ENCODE measurements at regions not wholly inside any gene's neighbourhood (a gene's known extent, or its start where the extent isn't known, plus 50 kb on each side); places are given as distances from the start of the nearest gene placed in this dataset.

DNA sequence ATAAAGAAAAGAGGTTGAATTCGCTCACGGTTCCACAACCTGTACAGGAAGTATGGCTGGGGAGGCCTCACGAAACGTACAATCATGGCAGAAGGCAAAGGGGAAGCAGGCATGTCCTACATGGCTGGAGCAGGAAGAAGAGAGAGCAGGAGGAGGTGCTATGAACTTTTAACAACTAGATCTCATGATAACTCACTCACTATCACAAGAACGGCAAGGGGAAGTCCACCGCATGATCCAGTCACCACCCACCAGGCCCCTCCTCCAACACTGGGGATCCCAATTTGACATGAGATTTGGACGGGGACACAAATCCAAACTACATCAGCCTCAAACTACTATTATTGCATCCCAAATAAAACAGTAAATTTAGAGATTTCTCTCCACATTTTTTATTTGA is 53.6 kb upstream of the CST7 start:
- Histone ChIP-seq H2AFZ (ENCODE audit: low read depth, low read length) (no peak overlapping the region), H3K4me2 (ENCODE audit: insufficient read depth, low read length) (no peak overlapping the region), H3K27ac (ENCODE audit: insufficient read depth, low read depth, low read length) (no peak overlapping the region), H3K27me3 (ENCODE audit: control insufficient read depth in 2 of 2, insufficient read depth in 2 of 2, low read length in 2 of 2) (no peaks in the 10 kb centered on the region), H3K4me3 (replicated peaks in 1 of 3; ENCODE audit: insufficient read depth in 1 of 3, low read depth in 1 of 3, low read length in 3 of 3) (no peak overlapping the region), H3K36me3 (ENCODE audit: control insufficient read depth in 2 of 2, extremely low read depth in 1 of 2, insufficient read depth in 2 of 2, low read length in 2 of 2) (no peaks in the 10 kb centered on the region), H3K9me3 (replicated peaks; ENCODE audit: control insufficient read depth, insufficient read depth, low read length) (no peaks in the 10 kb centered on the region), H3K9ac (replicated peaks; ENCODE audit: extremely low read depth, insufficient read depth, low read length) (no peak overlapping the region), H3K79me2 (ENCODE audit: control insufficient read depth, insufficient read depth, low read length) (no peaks in the 10 kb centered on the region), H3K9me1 (replicated peaks; ENCODE audit: control insufficient read depth, extremely low read depth, insufficient read depth, low read length) (no peaks in the 10 kb centered on the region), H3K4me1 (ENCODE audit: control insufficient read depth, extremely low read depth, insufficient read depth, low read length) (no peaks in the 10 kb centered on the region), H4K20me1 (replicated peaks; ENCODE audit: control insufficient read depth, extremely low read depth, insufficient read depth, low read length) (no peaks in the 10 kb centered on the region)
- dilution Hi-C loops (cut with MboI; ENCODE audit: extremely low pct_ligation_motif_present, low sequenced_read_pairs) (no loop called here), intact Hi-C loops (cut with micrococcal nuclease) (no loop called here)
- ChIA-PET POLR2A (no interaction called here), CTCF (no interaction called here)
- FAIRE-seq (no peak), DNase-seq (ENCODE audit: low read depth, low spot score) (no peak)
- BruUV-seq (replicated peaks) = no TSS peak
- no peak for TF ChIP-seq FOS (IDR thresholded peaks at IDR 0.05; ENCODE audit: borderline replicate concordance, insufficient read depth, low read length)
- TF ChIP-seq, protein P1, sequence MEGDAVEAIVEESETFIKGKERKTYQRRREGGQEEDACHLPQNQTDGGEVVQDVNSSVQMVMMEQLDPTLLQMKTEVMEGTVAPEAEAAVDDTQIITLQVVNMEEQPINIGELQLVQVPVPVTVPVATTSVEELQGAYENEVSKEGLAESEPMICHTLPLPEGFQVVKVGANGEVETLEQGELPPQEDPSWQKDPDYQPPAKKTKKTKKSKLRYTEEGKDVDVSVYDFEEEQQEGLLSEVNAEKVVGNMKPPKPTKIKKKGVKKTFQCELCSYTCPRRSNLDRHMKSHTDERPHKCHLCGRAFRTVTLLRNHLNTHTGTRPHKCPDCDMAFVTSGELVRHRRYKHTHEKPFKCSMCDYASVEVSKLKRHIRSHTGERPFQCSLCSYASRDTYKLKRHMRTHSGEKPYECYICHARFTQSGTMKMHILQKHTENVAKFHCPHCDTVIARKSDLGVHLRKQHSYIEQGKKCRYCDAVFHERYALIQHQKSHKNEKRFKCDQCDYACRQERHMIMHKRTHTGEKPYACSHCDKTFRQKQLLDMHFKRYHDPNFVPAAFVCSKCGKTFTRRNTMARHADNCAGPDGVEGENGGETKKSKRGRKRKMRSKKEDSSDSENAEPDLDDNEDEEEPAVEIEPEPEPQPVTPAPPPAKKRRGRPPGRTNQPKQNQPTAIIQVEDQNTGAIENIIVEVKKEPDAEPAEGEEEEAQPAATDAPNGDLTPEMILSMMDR (IDR thresholded peaks at IDR 0.05; ENCODE audit: extremely low read depth in 1 of 2, insufficient read depth in 1 of 2, low read depth in 1 of 2, low read length in 2 of 2) = no peak
- TF ChIP-seq, protein P2, sequence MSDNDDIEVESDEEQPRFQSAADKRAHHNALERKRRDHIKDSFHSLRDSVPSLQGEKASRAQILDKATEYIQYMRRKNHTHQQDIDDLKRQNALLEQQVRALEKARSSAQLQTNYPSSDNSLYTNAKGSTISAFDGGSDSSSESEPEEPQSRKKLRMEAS (IDR thresholded peaks at IDR 0.05; ENCODE audit: insufficient read depth, insufficient read length) = no peak
- TF ChIP-seq GATA2 (IDR thresholded peaks at IDR 0.05; ENCODE audit: insufficient read depth, insufficient read length, low read depth, low read length) = no peak
- no peak for TF ChIP-seq POLR2A (IDR thresholded peaks at IDR 0.05; ENCODE audit: low read depth, low read length)
- TF ChIP-seq JUN (IDR thresholded peaks at IDR 0.05; ENCODE audit: borderline replicate concordance, insufficient read depth, insufficient read length, low read depth) = no peak
- TF ChIP-seq EZH2 (IDR thresholded peaks at IDR 0.05; ENCODE audit: borderline replicate concordance, low read depth, low read length, severe bottlenecking) = no peak
- no peak for TF ChIP-seq MYC (IDR thresholded peaks at IDR 0.05; ENCODE audit: low read depth, low read length)
- no peak for TF ChIP-seq POLR2AphosphoS5 (IDR thresholded peaks at IDR 0.05; ENCODE audit: insufficient read depth, low read depth, low read length)

All from endothelial cell of umbilical vein (primary cell).